ENCODE measurements at regions not wholly inside any gene's neighbourhood (a gene's known extent, or its start where the extent isn't known, plus 50 kb on each side); places are given as distances from the start of the nearest gene placed in this dataset.

DNA sequence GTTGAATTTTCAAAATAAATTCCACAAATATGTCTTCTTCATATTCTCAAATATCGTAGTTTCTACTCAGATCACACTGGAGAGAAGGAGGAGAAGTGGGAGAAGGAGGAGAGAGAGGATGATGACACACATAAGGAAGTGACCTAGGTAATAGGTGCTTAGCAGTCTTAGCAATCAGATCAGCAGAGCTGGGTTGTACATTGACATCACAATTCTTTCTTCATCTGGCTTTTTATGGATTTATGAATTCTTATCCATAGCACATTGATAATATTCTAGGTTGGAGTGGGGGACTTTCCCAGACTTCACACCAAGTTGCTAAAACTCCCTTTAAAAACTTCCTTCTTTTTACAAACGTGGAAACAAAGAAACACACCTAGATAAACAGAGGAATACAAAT, 86.9 kb downstream of the FGF9 start:
- DNase-seq (ENCODE audit: low spot score), result no peak

DNA sequence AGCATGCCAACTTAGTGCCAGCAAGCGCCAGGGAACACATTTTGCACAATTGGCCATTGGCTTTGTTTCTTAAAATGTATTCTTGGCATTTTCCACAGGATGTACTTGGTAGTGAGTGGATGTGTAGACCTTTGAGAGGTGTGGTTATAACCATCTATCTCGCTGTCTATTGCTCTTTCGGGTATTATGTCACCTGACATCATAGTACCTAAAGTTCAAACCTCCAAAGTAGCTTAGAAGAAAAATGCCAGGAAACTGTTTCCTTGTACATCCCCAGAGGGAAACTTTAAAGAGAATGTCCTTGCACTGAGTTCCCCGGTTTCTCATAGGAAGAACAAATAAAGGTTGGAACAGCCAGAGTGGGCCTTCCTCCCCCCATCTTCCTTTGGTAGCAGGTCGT, 87.6 kb downstream of the FGF9 start:
- DNase-seq (ENCODE audit: low spot score), result no peak

DNA sequence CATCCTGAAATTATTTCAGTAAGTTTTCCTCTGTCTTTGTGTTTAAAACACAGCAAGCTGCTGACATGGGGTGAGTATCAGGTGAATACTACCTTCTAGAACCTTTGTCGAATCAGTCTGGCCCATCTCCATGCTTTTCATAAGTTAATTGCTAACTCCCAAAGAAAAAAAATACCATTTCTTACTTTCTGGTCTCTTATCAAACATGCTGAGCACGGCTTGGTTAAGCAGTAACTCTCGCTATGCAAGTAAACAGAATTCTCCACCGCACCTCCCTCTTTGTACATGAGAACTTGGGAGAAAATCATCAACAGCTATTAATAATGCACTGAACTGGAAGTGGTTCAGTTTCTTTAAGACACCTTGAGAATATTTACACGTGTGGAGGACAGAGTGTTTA, 88.6 kb downstream of the FGF9 start:
- no peak for DNase-seq (ENCODE audit: low spot score)

DNA sequence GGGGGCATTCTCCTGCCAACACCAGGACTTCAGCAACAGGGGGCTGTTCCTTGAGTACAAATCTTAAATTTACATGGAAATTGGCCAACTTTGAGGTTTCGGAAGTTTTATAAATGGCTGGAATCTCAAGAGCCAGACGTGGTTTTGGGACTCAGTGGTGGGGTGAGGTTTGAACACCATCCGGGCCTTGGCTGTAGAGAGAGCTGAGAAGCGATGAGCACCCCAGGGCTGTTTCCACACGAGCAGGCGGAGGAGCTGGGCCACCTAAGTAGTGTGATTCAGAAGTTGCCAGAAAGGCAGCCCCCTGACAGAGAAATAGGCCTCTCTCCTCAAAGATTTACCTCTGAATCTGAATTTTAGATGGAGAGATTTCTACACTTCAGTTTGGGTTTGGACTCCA, 89.0 kb downstream of the FGF9 start:
- no peak for DNase-seq (ENCODE audit: low spot score)

DNA sequence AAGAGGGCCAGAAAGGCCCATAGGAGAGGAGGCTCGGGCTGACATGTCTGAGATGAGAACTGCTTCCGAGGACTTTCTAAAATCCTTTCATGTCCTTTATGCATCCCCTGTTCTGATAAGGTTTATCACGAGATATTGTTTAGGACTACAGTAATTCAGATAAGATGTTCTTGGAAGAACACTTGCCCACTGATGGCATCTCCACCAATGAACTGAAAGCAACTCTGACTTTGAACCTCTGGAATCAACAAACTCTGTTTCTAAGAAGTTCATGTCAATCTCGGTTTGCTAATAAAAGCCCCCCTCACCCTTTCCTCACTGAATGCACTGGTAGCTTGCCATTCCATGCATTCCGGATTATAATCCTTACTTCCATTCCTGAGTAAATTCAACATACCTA, 90.9 kb downstream of the FGF9 start:
- DNase-seq (ENCODE audit: low spot score), result no peak

DNA sequence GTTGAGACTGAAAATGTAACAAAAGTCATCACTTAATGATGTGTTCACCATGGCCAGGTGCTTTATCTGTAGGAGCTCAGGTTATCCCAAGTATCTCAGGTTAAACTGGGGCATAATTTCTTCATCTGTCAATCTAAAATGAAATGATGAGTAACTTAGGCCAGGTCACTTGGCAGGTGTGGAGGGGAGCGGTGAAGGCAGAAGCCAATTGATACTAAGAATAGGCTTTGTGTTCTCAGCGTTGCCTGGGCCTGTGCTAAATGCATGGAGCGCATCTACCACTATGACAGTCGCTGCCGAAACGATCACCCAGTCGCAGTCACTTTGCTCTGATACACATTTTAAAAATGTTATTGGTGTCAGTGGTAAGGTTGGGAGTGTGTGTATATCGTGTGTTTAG, 91.6 kb downstream of the FGF9 start:
- no peak for DNase-seq (ENCODE audit: low spot score)

DNA sequence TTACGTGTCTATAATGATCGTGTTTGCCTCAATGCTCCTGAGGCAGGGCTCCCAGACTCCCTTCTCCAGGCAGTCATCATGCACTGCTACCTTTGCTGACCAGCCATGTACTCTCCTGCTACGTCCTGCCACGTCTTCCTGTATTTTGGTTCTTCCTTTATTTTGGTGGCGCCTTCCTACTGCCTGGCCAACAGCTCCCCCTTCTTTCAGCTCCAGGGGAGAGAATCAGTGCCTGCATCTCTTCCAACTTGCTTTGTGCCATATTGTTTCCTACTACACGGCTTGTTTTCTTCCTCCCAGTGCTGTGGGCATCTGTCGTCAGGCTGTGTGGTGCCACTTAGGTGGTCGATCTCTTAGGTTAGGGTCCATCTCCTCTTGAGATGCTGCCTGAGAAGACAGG, 96.2 kb downstream of the FGF9 start:
- no peak for DNase-seq (ENCODE audit: low spot score)

DNA sequence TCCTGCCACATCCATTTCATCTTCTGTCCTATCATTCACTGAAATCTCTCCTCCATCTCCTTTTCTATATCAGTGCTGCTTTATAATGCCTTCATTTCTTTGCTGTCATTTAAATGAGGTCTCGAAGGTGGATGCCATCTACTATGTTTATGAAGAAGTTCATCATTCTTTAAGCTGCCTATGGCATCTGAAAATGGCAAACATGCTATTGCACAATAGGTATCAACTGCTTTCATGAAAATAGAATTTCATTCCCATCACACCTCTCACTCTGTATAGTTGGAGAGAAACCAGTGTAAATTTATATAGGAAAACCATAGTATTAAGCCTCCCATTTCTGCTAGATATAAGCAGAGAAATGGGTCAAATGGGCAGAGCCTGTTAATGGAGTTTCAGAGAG, 100.2 kb downstream of the FGF9 start:
- DNase-seq (ENCODE audit: low spot score), result no peak

DNA sequence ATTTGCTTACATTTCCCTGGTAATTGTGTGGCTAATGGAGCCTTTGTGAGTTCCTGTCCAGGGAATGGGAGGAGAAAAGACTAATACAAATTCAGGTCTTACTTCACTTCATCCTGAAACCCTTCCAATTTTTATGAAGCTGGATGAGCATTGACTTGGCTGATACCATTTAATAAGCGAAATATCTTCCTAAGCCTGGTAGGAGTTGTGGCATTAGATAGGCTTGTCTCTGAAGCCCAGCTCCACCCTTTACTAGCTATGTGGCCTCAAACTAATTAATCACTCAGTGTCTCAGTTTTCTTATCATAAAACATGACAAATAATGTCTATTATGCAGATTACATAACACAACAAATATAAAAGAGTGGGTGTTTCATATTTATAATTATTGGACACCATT, 106.3 kb downstream of the FGF9 start:
- no peak for DNase-seq (ENCODE audit: low spot score)

DNA sequence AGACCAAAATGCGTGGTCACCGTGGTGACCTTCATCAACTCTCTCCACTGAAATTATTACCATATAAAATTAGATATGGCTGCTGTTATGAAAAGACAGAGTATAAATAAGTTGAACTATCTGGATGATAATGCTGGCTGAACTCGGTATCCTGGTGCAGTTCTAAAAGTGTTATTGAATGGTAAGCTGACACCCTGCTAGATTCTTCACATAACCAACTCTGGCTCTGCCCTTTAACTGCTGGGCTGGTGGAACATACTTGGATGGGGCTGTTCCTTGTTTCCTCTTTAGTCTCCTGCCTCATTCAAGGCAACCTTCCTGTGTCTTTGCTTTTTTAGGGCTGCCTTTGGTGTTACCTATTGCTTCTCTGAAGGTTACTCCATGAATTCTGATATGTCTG, 106.9 kb downstream of the FGF9 start:
- DNase-seq (ENCODE audit: low spot score), result no peak

DNA sequence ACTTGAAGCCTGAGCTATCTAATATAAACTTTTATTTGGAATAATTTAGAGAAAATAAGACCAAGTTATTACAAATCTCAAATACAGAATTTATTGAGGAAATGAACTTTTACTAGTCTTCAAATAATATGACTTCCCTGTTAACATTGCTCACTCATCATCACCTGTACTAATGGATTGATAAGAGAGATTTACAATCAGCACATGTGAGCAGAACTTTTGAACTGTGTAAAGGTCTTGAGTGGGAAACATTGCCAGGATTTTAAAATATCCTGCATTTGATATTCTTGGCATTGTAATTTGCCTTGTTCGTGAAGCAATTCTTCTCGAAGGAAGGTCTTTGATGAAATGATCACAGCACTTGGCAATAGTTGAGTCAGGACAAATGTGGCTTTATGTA, 111.9 kb downstream of the FGF9 start:
- DNase-seq (ENCODE audit: low spot score), result no peak

DNA sequence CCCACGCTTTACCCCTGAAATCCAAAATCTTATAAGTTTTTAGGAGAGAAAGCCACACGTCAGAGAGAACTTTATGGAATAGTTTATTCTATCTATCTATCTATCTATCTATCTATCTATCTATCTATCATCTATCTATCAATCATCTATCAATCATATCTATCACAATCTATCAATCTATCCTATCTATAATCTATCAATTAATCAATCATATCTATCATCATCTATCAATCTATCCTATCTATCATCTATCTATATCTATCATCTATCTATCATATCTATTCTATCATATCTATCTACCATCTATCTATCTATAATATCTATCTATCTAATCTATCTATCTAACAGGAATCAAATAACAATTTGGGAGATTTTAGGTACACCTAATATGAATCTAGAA, 115.1 kb downstream of the FGF9 start:
- DNase-seq (ENCODE audit: low spot score), result no peak

DNA sequence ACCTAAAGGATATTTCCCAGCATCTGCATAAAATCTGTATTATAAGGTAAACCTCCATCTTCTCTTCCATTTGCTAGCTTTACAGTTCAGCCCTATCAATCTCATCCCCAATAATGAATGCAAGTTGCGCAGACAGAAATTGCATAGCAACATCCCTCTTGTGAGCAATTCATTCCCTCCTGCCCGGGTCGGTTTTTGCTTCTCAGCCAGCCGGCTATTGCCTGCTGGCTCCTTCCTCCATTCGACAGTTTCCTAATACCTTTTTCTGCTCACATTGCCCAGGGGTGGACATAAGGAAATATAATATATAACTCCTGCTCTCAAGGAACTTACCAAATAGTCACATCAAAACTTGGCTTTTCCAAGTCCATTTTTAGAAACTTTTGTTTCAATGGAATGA, 125.2 kb downstream of the FGF9 start:
- no peak for DNase-seq (ENCODE audit: low spot score)

DNA sequence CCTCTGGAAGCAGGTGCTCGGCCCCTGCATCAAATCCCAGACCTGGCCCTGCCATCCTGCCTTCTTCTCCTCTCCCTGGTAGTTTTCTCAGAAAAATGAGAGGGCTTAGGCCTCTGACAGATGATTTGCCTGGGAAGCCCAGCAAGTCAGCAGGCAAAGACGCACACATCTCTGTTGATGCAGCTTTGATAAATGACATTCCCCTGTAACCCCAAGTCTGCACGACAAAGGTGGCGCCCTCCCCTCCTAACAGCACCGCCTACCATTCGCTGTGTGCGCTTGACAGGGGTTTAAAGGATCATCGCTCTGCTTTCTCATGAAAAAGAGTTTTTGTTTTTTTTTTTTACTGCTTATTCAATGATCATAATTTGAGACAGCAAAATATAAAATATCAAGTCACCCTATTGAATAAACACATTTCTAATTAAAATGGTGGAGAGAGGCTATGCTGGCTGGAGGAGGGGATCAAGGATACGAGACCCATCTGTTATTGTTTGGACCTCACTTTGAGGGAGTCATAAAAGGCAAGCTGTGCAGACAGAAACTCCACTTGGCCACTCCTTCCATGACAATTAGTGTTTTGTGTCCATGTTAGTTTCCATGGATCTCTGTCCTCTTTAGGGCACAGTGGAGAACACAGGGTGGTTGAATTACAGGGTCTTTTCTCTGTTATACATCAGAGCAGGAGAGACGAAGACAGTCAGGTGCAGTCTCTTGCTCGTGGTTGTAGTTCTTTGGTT, 126.1 kb downstream of the FGF9 start:
- DNase-seq (ENCODE audit: low spot score), result no peak

DNA sequence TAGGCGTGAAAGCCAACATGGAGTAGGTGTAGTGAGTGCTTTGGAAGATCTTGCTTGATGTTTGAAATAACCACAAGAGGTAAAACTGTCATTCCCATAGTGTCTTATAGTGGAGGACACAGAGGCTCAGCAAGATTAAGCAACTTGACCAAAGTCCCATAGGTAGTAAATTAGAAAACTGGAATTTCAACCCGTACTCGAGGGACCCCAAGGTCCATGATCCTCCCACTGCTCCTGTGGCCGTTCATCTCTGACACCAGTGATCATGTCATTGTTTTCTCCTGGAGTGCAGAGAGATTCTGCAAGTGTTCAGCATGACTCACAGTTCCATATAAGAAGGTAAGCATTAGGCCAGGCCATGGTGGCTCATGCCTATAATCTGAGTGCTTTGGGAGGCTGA, 126.9 kb downstream of the FGF9 start:
- no peak for DNase-seq (ENCODE audit: low spot score)

DNA sequence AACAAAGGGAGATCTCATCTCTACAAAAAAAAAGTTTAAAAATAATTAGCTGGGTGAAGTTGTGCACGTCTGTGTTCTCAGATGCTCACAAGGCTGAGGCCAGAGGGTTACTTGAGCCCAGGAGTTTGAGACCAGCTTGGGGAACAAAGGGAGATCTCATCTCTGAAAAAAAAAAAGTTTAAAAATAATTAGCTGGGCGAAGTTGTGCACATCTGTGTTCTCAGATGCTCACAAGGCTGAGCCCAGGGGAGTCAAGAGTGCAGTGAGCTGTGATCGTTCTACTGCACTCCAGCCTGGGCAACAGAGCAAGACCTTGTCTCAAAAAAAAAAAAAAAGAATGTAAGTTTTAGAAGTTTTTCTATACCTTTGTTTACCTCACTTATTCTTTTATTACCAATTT, 127.3 kb downstream of the FGF9 start:
- no peak for DNase-seq (ENCODE audit: low spot score)

DNA sequence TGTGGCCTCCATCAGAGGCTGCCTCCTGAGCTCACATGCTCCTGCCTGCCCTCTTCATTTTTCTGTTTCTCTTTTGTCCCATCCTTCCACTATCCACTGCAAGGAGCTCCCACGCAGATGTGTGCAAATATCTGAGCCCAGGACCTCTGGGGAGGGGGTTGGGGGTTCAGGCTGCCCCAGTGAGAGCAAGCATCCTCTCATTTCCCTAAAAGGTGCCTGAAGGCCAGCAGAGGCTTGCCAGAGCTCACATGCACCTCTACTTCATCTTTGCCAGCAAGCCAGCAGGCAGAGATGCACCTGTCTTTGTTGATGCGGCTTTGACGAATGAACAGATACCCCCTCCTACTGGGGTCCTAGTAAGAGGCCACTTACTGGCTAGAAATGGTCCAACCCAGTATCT, 128.8 kb downstream of the FGF9 start:
- DNase-seq (ENCODE audit: low spot score), result no peak

DNA sequence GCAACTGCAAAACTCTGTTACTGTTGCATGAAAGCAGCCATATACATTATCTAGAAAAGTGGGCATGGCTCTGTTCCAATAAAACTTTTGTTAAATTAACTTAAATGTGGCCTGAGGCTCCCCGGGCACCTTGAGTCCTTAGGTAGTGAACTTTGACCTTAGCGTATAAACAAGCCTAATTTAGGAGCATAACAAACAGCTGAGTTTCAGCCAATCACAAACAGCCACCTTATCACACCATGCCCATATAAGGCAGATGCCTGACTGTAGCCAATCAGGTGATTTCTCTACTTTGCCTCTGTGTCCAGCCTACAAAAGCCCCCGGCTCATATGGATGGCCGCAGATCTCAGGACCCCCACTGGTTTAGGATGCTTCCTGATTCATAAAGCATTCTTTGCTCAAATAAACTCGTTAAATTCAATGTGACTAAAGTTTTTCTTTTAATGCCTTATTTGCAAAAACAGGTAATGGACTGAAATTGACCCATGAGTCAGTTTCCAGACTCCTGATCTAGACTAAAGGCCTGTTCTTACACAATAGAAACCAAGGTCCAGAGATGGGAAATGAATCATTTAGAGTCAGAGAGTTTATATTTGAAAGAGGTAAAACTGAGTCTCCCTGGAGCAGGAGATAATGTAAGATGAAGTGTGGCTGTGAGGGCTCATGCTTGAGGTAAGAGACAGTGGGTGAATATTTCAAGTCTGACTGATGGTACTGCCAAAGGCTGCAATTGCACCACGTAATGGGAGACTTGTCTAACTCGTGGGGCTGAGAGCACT, 130.2 kb downstream of the FGF9 start:
- DNase-seq (ENCODE audit: low spot score), result no peak

DNA sequence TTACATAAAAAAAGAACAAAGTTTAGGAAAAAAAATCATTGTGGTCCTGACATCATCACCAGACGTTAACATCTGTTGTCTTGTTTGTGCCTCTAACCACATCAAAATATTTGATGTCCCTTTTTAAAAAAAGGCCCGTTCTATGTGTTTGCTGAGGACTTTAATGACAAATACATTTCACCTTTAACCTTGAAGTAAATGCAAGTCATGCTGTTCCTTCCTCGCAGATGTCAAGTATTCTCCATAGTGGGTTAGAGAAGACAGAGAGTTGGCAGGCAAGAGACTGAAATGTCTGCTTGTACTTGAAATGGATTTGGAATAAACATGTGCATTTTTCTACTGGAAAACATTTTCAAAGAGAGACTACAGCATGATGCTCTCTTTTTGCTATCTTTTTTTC, 134.9 kb downstream of the FGF9 start:
- no peak for DNase-seq (ENCODE audit: low spot score)

DNA sequence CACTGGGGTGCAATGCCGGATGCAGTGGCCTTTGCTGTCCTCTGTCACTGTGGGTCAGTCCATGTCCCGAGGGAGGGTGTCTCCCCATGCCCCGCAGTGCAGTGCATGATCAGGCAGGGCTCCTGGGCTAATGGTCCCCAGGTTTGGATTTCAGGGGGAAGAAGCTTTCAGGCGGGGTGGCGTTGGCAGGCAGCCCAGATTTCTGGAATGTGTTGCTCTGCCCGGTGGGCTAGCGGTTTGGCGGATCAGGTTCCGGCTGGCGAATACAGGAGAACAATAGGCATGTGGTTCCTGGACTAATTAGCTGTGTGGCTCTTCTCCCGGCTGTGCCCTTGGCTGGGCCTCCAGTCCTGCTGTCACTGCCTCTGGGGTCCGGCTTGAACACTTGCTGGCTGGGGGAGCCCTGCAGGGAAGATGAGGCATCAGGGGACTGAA, 141.3 kb downstream of the FGF9 start:
- DNase-seq (ENCODE audit: low spot score), result no peak

DNA sequence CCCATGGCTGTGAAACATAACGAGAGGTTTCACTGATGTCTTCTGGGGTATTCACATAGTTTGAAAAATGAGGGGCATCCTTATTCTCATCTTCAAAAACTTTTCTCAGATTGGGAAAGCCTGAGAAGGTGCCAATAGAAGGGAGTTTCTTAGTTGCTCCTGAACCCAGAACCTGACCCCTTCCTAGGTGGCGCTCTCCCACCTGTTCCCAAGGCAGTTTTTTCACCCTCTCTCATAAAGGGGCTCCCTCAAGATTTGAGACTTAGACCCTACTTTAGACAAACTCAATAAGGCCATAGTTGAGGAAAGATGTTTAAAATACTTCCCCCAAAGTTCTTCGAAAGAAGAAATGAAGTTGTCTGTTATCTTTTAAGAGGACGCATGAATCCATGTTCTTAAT, 142.2 kb downstream of the FGF9 start:
- DNase-seq (ENCODE audit: low spot score), result no peak

DNA sequence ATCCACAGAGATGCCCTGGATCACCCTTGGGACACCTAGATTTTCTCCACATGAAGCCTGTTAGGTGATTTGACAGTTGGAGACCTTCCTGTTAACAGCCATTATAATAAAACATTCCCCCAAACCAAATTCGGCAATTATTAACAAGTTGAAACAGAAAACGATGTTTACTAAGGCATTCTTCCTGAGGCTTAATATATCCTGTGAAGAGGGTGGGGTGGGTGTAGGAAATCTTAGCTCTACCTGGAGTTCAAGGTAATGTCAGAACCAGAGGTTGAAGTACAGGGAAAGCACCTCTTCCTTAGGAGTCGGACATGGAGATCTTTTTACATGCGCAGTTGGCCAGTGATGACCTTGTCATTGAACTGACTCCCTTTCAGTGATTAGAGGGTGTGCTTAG, 143.0 kb downstream of the FGF9 start:
- DNase-seq (ENCODE audit: low spot score), result no peak

DNA sequence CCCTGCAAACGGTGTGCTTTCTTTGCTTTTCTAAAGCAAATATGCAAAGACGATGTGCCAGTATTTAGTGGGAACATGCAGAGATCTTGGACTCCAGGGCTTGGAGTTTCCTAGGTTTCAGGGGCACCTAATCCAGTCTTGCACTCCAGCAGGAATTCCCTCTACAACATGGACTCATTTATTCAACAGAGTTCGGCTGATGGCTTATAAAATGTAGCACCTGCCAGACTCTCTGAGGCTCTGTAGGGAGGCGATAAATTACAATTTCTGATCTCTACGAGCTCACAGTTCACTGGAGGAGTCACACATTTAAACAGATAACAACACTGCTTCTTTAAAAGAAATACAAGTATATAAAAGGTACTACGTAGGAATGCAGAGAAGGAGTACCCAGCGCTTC, 143.7 kb downstream of the FGF9 start:
- no peak for DNase-seq (ENCODE audit: low spot score)

Data from mesenteric fat pad (tissue), 1 donor.